ENCODE measurements at regions not wholly inside any gene's neighbourhood (a gene's known extent, or its start where the extent isn't known, plus 50 kb on each side); places are given as distances from the start of the nearest gene placed in this dataset.
"Not testable (repeated sequence)": the region's sequence is repeated elsewhere in the genome, so short reads cannot be mapped to it uniquely, and the experiment has no call there.

DNA sequence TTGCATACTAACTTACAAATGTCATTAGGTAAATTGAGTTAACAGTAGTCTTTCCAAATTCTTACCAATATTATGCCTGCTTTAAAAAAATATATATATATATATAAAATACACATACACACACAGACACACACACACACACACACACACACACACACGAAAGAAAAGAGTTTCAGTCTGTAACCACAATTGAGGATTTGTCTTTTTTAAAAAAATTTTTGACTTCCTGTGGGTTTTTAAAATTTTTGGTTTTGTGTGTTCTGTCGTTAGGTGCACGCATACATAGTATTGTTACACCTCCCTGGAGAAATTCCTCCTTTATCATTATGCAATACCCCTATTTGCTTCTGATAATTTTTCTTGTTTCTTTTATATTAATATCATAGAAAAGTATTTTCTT, 129.3 kb upstream of the LRRC61 start:
- not testable (repeated sequence) for TF ChIP-seq POLR2A (IDR thresholded peaks at IDR 0.05)
- TF ChIP-seq, protein P1, sequence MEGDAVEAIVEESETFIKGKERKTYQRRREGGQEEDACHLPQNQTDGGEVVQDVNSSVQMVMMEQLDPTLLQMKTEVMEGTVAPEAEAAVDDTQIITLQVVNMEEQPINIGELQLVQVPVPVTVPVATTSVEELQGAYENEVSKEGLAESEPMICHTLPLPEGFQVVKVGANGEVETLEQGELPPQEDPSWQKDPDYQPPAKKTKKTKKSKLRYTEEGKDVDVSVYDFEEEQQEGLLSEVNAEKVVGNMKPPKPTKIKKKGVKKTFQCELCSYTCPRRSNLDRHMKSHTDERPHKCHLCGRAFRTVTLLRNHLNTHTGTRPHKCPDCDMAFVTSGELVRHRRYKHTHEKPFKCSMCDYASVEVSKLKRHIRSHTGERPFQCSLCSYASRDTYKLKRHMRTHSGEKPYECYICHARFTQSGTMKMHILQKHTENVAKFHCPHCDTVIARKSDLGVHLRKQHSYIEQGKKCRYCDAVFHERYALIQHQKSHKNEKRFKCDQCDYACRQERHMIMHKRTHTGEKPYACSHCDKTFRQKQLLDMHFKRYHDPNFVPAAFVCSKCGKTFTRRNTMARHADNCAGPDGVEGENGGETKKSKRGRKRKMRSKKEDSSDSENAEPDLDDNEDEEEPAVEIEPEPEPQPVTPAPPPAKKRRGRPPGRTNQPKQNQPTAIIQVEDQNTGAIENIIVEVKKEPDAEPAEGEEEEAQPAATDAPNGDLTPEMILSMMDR (IDR thresholded peaks at IDR 0.05): not testable (repeated sequence)

Measured in Peyer's patch (tissue), 4 donors.